Caco-2 (cell line): ENCODE measurements at regions not wholly inside any gene's neighbourhood (a gene's known extent, or its start where the extent isn't known, plus 50 kb on each side); places are given as distances from the start of the nearest gene placed in this dataset.
"Not testable (repeated sequence)": the region's sequence is repeated elsewhere in the genome, so short reads cannot be mapped to it uniquely, and the experiment has no call there.

ENCODE experiments used
- BruUV-seq: library from RNA; stranded (reverse); fragments of 400-500 nt; replicated peaks from 2 replicates; lab custom pipeline; 2021; lab: Mats Ljungman, UMichigan
- CTCF ChIA-PET: fragments of 300-600 bp; sonication (Branson Sonifier 250); formaldehyde crosslinking; loops from one replicate; lab custom pipeline; 2022; ENCODE audit warnings: antibody characterized with exemption; lab: Charles Lee
- POLR2A ChIA-PET: fragments of 300-600 bp; sonication (Branson Sonifier 250); formaldehyde crosslinking; loops from one replicate; lab custom pipeline; 2022; ENCODE audit warnings: antibody characterized with exemption; lab: Charles Lee
- DNase-seq, 2 experiments: peaks; one replicate each; pipeline versions ENCODE4 v3.0.0 to v3.0.0-alpha.2; 2020 to 2022
- H3K27me3 ChIP-seq: replicated peaks from 2 replicates; pipeline ENCODE4 v1.6.0; 2011; ENCODE audit warnings: low read length; ENCODE audit not compliant: control insufficient read depth, insufficient read depth
- H3K36me3 ChIP-seq: 2 replicates; pipeline ENCODE4 v1.5.1; 2011; ENCODE audit warnings: low read length; ENCODE audit not compliant: control insufficient read depth, insufficient read depth
- H3K4me1 ChIP-seq: fragments of 250-450 bp; sonication (Bioruptor Pico); 2 replicates; pipeline ENCODE4 v1.5.1; 2020; ENCODE audit warnings: mild to moderate bottlenecking
- H3K4me3 ChIP-seq: 2 replicates; pipeline ENCODE4 v1.5.1; 2011; ENCODE audit warnings: low read depth, mild to moderate bottlenecking, control low read depth, low read length
- H3K9me3 ChIP-seq: fragments of 250-450 bp; sonication (Bioruptor Pico); 2 replicates; pipeline ENCODE4 v1.5.1; 2020; ENCODE audit warnings: mild to moderate bottlenecking, moderate library complexity
- H3K27ac Mint-ChIP-seq: one replicate; pipeline ENCODE4 v1.8.0; 2022; ENCODE audit warnings: mixed read lengths; ENCODE audit not compliant: unreplicated experiment
- H3K27me3 Mint-ChIP-seq: one replicate; pipeline ENCODE4 v1.8.0; 2022; ENCODE audit warnings: mixed read lengths; ENCODE audit not compliant: insufficient read depth, unreplicated experiment
- H3K36me3 Mint-ChIP-seq: one replicate; pipeline ENCODE4 v1.8.0; 2022; ENCODE audit warnings: mild to moderate bottlenecking, mixed read lengths; ENCODE audit not compliant: insufficient read depth, unreplicated experiment
- H3K4me1 Mint-ChIP-seq: one replicate; pipeline ENCODE4 v1.8.0; 2022; ENCODE audit warnings: low read depth, mixed read lengths; ENCODE audit not compliant: unreplicated experiment
- H3K4me3 Mint-ChIP-seq: one replicate; pipeline ENCODE4 v1.8.0; 2022; ENCODE audit warnings: mild to moderate bottlenecking, moderate library complexity, mixed read lengths; ENCODE audit not compliant: unreplicated experiment
- H3K9me3 Mint-ChIP-seq: one replicate; pipeline ENCODE4 v1.8.0; 2022; ENCODE audit warnings: mixed read lengths; ENCODE audit not compliant: unreplicated experiment
- intact Hi-C: fragments of 100-400 bp; cut with micrococcal nuclease; formaldehyde crosslinking; loops from one replicate; pipeline ENCODE4 v1.10.0; 2022; ENCODE audit not compliant: unreplicated experiment

DNA sequence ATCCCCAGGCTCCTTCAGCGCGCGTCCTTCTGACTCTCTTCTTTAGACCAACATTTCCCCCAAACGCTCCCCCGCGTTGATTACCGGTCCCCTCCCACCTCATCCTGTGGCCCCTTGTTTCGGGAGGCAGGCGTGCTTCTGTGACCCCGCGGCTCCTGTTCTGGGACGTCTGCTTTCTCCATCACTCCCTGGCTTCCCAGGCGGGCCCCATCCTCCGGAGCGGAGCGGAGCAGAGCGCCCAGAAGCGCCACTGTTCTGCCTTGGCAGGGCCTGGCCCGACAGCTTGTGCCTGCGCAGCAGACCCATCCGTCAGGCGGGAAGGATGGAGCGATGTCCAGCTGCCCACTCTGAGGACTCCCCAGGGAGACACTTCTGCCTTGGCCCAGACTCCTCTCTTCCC is 1689.8 kb upstream of the DEFB115 start:
- H3K27me3 Mint-ChIP-seq, DNase-seq, H3K36me3 ChIP-seq, H3K4me1 ChIP-seq, H3K9me3 ChIP-seq, H3K4me3 Mint-ChIP-seq, CTCF ChIA-PET, H3K9me3 Mint-ChIP-seq, POLR2A ChIA-PET, H3K27me3 ChIP-seq, H3K4me1 Mint-ChIP-seq, H3K27ac Mint-ChIP-seq, BruUV-seq, H3K36me3 Mint-ChIP-seq, H3K4me3 ChIP-seq, intact Hi-C loops: not testable (repeated sequence)

DNA sequence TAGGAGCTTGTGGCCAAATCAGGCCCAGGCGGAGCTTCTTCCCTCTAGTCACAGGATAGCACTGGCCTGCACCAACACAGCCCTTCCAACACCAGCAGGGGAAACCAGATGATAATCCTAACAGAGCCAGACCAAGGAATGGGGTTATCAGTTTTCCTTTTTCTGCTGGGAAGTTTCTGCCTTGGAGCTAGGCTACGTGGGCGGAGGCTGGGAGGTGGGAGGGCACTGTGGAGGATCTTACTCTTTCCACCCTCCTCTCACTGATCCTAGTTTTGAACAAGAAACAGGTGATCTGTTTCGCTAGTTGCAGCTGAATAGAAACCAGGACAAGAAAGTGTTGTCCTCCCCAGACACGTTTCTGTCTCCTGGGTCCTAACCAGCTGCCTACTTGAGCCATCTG is 1687.3 kb upstream of the DEFB115 start:
- H3K36me3 ChIP-seq, H3K9me3 Mint-ChIP-seq, H3K4me1 Mint-ChIP-seq, BruUV-seq, POLR2A ChIA-PET, H3K27ac Mint-ChIP-seq, H3K9me3 ChIP-seq, H3K4me3 ChIP-seq, H3K27me3 ChIP-seq, intact Hi-C loops, H3K4me3 Mint-ChIP-seq, DNase-seq, H3K27me3 Mint-ChIP-seq, H3K36me3 Mint-ChIP-seq, CTCF ChIA-PET: not testable (repeated sequence)
- H3K4me1 ChIP-seq, result peaks cover 13% of the 10 kb centered on the region

- H3K4me1 Mint-ChIP-seq, H3K36me3 ChIP-seq, H3K4me1 ChIP-seq, H3K9me3 Mint-ChIP-seq, H3K9me3 ChIP-seq, H3K4me3 Mint-ChIP-seq, H3K36me3 Mint-ChIP-seq, H3K4me3 ChIP-seq, BruUV-seq, H3K27me3 ChIP-seq, CTCF ChIA-PET, H3K27ac Mint-ChIP-seq, DNase-seq, POLR2A ChIA-PET, intact Hi-C loops, H3K27me3 Mint-ChIP-seq: not testable (repeated sequence)
These were observed 1667.9 kb upstream of the DEFB115 start for GRCh38 chr20:29589530-29589929.

DNA sequence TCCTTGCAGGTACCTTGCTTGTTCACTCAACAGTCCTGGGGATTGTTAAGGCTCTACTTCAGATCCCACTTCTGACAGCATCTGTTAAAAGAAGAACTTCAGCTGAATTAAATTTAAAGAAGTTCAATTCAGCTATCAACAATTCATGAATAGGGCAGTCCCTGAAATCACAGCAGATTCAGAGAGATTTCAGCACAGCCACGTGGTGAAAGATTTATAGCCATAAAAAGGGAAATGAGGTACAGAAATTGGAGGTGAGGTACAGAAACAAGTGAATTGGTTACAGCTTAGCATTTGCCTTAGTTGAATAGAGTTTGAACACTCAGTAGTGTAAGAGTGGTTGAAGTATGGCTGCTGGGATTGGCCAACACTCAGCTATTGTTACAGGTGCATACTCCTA is 1653.3 kb upstream of the DEFB115 start:
- DNase-seq, H3K4me3 ChIP-seq, H3K27me3 ChIP-seq, H3K27me3 Mint-ChIP-seq, H3K4me3 Mint-ChIP-seq, H3K9me3 Mint-ChIP-seq, BruUV-seq, POLR2A ChIA-PET, H3K9me3 ChIP-seq, CTCF ChIA-PET, H3K36me3 Mint-ChIP-seq, H3K36me3 ChIP-seq: not testable (repeated sequence)
- peaks cover 17% of the 10 kb centered on the region for H3K4me1 Mint-ChIP-seq
- H3K4me1 ChIP-seq, result peaks cover 46% of the 10 kb centered on the region
- H3K27ac Mint-ChIP-seq, result peak overlapping the region; percentile 46
- intact Hi-C loops, result loop anchor here (10.0 kb wide), 1 partner anchor 91 kb away; no protein-coding TSS in a partner anchor

DNA sequence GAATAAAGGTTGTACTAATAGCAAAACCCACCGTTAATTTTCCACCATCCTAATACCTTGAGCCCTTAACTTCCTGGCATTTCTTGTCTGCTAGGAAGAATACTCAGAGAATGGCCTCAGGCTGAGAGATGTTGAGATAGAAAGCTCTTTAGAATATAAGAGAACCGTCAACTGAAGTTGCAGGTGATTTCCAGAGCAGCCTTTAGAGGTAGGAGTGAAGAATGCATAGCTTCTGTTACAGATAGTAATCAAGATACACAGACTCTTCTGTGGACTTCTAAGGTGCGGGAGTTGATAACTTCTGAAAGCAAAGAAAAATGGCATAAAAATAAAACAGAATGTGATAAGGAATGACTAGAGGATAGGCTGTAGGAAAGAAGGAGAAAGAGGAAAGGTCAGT is 1651.3 kb upstream of the DEFB115 start:
- Histone ChIP-seq H3K4me3 (peak overlapping the region; percentile 14; the same call in 1 of the 2 replicates), H3K4me1 (peaks cover 46% of the 10 kb centered on the region)
- POLR2A ChIA-PET, H3K27me3 Mint-ChIP-seq, H3K36me3 ChIP-seq, H3K9me3 Mint-ChIP-seq, CTCF ChIA-PET, H3K9me3 ChIP-seq, BruUV-seq, H3K27me3 ChIP-seq, H3K36me3 Mint-ChIP-seq: not testable (repeated sequence)
- H3K4me1 Mint-ChIP-seq, result peaks cover 17% of the 10 kb centered on the region
- DNase-seq, result peak; percentile 75 to 77
- peak overlapping the region; percentile 83 for H3K27ac Mint-ChIP-seq
- peak overlapping the region; percentile 48 for H3K4me3 Mint-ChIP-seq
- intact Hi-C loops, result loop anchor here (2.0 to 10.0 kb wide), 3 partner anchors 41 to 279 kb away; no protein-coding TSS in a partner anchor

DNA sequence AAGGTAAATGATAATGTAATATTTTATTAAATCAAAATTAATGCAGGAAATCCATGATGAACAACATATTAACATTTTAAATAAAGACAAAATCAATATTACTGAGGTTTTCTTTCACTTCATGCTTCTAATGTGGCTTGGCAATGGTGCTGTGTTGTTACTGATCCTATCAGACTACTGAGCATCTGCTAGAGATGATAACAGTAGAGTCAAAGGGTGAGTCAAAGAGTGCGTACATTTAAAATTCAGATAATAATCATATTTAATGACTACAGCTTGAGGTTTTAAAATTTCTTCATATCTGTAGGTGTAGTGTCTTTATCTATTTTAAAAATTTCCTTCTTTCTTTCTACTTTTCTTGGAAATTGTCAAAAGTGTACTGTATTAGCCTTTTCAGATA is 1628.1 kb upstream of the DEFB115 start:
- H3K36me3 Mint-ChIP-seq, H3K27me3 Mint-ChIP-seq, BruUV-seq, H3K4me3 ChIP-seq, H3K4me1 ChIP-seq, H3K27ac Mint-ChIP-seq, H3K4me3 Mint-ChIP-seq, H3K4me1 Mint-ChIP-seq, CTCF ChIA-PET, DNase-seq, H3K9me3 ChIP-seq, H3K36me3 ChIP-seq, intact Hi-C loops, H3K27me3 ChIP-seq, POLR2A ChIA-PET: not testable (repeated sequence)
- peaks cover 35% of the 10 kb centered on the region for H3K9me3 Mint-ChIP-seq
